Thyroid gland (tissue), 4 donors: ENCODE measurements at regions not wholly inside any gene's neighbourhood (a gene's known extent, or its start where the extent isn't known, plus 50 kb on each side); places are given as distances from the start of the nearest gene placed in this dataset.

Source experiments
- DNase-seq, 2 donors: peaks; one replicate each; pipeline ENCODE4 v3.0.0-alpha.2; 2019
- H3K27ac ChIP-seq, 3 donors: fragments of 200-600 bp; sonication (generic); 1 replicate in 2 of 3; 2 replicates in 1 of 3; pipeline ENCODE4 v1.5.1; 2016 to 2019; ENCODE audit warnings: mild to moderate bottlenecking in 1 of 3, moderate library complexity in 1 of 3
- H3K27me3 ChIP-seq: fragments of 200-600 bp; sonication (generic); one replicate; pipeline ENCODE4 v1.5.1; 2019
- H3K36me3 ChIP-seq, 2 donors: fragments of 200-600 bp; sonication (generic); one replicate each; pipeline ENCODE4 v1.5.1; 2016 to 2019
- H3K4me1 ChIP-seq, 2 donors: fragments of 200-600 bp; sonication (generic); one replicate each; pipeline ENCODE4 v1.5.1; 2017 to 2019
- H3K4me3 ChIP-seq, 3 donors: fragments of 200-600 bp; sonication (generic); replicated peaks in 1 of 3; 1 replicate in 2 of 3; 2 replicates in 1 of 3; pipeline ENCODE4 v1.5.1; 2016; ENCODE audit warnings: mild to moderate bottlenecking in 1 of 3
- H3K9me3 ChIP-seq: fragments of 200-600 bp; sonication (generic); one replicate; pipeline ENCODE4 v1.5.1; 2017
- CTCF ChIP-seq, 6 experiments: fragments of 200-600 bp in 3 of 6; fragments of 450-650 bp in 3 of 6; sonication (generic) in 3 of 6; IDR thresholded peaks; one replicate each; pipeline ENCODE4 v1.5.1; 2016 to 2019; ENCODE audit warnings: antibody characterized with exemption in 6 of 6, mild to moderate bottlenecking in 2 of 6, inconsistent platforms in 1 of 6, moderate library complexity in 1 of 6
- POLR2A ChIP-seq, 2 donors: fragments of 450-650 bp; IDR thresholded peaks; one replicate each; pipeline ENCODE4 v1.6.1; 2017; ENCODE audit warnings: antibody characterized with exemption in 2 of 2, mild to moderate bottlenecking in 2 of 2, moderate library complexity in 1 of 2
- WGBS, 2 donors: methylation state at CpG; one replicate each; pipeline ENCODE4 v1.1.5; 2017; 5-methylcytosine and 5-hydroxymethylcytosine counted together
- intact Hi-C: fragments of 100-400 bp; cut with DNase I; formaldehyde crosslinking; loops from one replicate; pipeline ENCODE4 v1.15.1; 2023

DNA sequence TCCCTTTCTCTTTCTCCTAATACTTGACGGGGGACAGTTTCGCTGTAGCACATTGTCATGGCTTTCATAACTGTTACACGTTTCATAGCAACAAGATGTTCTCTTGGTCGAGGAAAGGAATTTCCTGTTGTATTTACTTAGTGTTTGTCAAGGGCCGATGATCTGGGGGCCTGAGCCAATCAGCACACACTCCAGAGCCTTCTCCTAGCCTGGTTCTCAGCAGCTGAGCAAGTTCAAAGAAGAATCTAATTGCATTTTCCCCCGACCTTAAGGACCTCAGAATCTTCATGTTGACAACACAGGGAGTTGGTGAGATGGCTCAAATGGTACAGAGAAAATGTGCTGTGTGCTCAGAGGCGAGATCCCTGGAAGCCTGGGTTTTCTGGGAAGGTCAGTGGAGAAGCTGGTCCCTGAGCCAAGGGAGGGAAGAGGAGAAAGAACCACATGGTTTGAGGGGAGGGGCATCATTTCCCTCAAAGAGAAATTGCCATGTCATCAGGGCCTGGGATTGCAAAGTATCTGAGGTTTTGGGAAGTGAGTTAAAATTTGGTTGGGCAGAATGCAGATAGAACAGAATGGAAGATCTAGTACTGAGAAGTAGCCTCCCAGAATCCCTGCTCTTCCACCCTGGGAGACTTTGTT is 76.9 kb upstream of the AGAP1 start:
- Histone ChIP-seq H3K27me3 (no peaks in the 10 kb centered on the region), H3K36me3 (no peaks in the 10 kb centered on the region), H3K4me1 (peaks cover 34 to 53% of the 10 kb centered on the region in 2 donors), H3K4me3 (no peak overlapping the region), H3K27ac (peak overlapping the region; percentile 84 to 86 (median 85)), H3K9me3 (no peaks in the 10 kb centered on the region)
- intact Hi-C loops = no loop called here
- TF ChIP-seq POLR2A (IDR thresholded peaks at IDR 0.05) (peak in 1 of 2 donors; percentile 20), CTCF (IDR thresholded peaks at IDR 0.05) (no peak)
- peak; percentile 86 for DNase-seq
- WGBS, 2 donors = 17 to 25% methylated on average over 7 of the region's 7 CpGs

DNA sequence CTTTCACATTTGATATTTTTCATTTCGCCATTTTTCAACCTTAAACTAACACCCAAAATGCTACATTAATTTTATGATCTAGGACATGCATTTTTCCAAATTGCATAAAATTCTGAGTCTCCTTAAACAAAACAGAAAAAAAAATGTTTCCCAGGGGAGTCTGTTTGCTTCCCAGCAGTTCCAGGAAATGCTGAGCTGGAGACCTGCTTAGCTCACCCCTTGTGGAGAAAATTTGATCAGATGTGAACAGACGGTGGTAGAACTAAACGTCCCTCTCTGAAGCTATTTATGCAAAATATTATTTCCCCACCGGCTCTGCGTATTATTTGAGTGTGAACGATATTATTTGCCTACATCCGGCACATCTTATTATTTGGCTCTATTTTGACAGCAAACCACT is 74.9 kb upstream of the AGAP1 start:
- no peak overlapping the region for H3K4me3 ChIP-seq
- peaks cover 23 to 40% of the 10 kb centered on the region in 2 donors for H3K4me1 ChIP-seq
- H3K36me3 ChIP-seq = no peaks in the 10 kb centered on the region
- intact Hi-C loops = no loop called here
- H3K27me3 ChIP-seq = no peaks in the 10 kb centered on the region
- H3K9me3 ChIP-seq = no peaks in the 10 kb centered on the region
- TF ChIP-seq CTCF (IDR thresholded peaks at IDR 0.05) (no peak), POLR2A (IDR thresholded peaks at IDR 0.05) (no peak)
- 79 to 88% methylated on average over 7 of the region's 7 CpGs for WGBS, 2 donors
- DNase-seq = no peak
- no peak overlapping the region for H3K27ac ChIP-seq

GRCh38 chr2:235419996-235420395 is 73.8 kb upstream of the AGAP1 start:
- Histone ChIP-seq H3K27me3 (no peaks in the 10 kb centered on the region), H3K36me3 (no peaks in the 10 kb centered on the region), H3K4me1 (peaks cover 23 to 31% of the 10 kb centered on the region in 2 donors), H3K4me3 (no peak overlapping the region), H3K9me3 (no peaks in the 10 kb centered on the region), H3K27ac (no peak overlapping the region)
- intact Hi-C loops = no loop called here
- TF ChIP-seq POLR2A (IDR thresholded peaks at IDR 0.05) = no peak
- TF ChIP-seq CTCF (IDR thresholded peaks at IDR 0.05) = no peak
- no peak for DNase-seq
- 88 to 93% methylated on average over 8 of the region's 8 CpGs for WGBS, 2 donors

DNA sequence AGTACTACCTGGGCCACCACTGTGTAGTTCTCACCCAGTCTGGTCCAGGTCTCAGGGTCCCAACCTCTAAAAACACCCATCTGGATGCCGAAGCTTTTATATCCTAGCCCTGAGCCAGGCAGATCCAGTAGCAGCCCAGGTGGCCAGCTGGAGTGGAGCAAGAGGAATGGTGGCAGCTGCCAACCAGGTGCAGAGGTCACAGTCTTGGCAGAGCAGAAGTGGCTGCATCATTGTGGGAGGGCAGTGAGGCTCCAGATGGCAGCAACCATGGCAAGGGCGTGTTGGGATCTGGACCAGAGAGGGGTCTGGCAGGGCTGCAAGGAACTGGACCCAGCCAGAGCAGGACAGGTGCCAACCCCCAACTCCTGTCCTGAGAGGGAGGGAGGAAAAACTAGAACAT is 72.2 kb upstream of the AGAP1 start:
- Histone ChIP-seq H3K27me3 (no peaks in the 10 kb centered on the region), H3K36me3 (no peaks in the 10 kb centered on the region), H3K4me3 (no peak overlapping the region), H3K27ac (peak overlapping the region in 1 of 3 donors; percentile 49), H3K9me3 (no peaks in the 10 kb centered on the region), H3K4me1 (peaks cover 20 to 25% of the 10 kb centered on the region in 2 donors)
- intact Hi-C loops = no loop called here
- WGBS, 2 donors = 35 to 36% methylated on average over 2 of the region's 2 CpGs
- TF ChIP-seq CTCF (IDR thresholded peaks at IDR 0.05) (no peak), POLR2A (IDR thresholded peaks at IDR 0.05) (no peak)
- DNase-seq = peak; percentile 85 to 89

GRCh38 chr2:235430366-235431083 is 63.3 kb upstream of the AGAP1 start:
- peaks cover 9 to 23% of the 10 kb centered on the region in 2 donors for H3K4me1 ChIP-seq
- no peak overlapping the region for H3K4me3 ChIP-seq
- intact Hi-C loops = no loop called here
- WGBS, 2 donors = 93 to 97% methylated on average over 6 of the region's 6 CpGs
- H3K27me3 ChIP-seq = no peaks in the 10 kb centered on the region
- no peak for TF ChIP-seq POLR2A (IDR thresholded peaks at IDR 0.05)
- no peak for TF ChIP-seq CTCF (IDR thresholded peaks at IDR 0.05)
- no peaks in the 10 kb centered on the region for H3K9me3 ChIP-seq
- DNase-seq = no peak
- H3K27ac ChIP-seq = no peak overlapping the region
- no peaks in the 10 kb centered on the region for H3K36me3 ChIP-seq
